HG03196 (cell line): ENCODE measurements at regions not wholly inside any gene's neighbourhood (a gene's known extent, or its start where the extent isn't known, plus 50 kb on each side); places are given as distances from the start of the nearest gene placed in this dataset.
"Not testable (repeated sequence)": the region's sequence is repeated elsewhere in the genome, so short reads cannot be mapped to it uniquely, and the experiment has no call there.

Experiments
- ATAC-seq: cut with Tn5 transposase; IDR thresholded peaks from one replicate; pipeline ENCODE4 v1.9.1; 2021; ENCODE audit not compliant: unreplicated experiment

GRCh38 chr17:71548540-71549190 lies 572.2 kb upstream of the SOX9 start:
- no peak for ATAC-seq

DNA sequence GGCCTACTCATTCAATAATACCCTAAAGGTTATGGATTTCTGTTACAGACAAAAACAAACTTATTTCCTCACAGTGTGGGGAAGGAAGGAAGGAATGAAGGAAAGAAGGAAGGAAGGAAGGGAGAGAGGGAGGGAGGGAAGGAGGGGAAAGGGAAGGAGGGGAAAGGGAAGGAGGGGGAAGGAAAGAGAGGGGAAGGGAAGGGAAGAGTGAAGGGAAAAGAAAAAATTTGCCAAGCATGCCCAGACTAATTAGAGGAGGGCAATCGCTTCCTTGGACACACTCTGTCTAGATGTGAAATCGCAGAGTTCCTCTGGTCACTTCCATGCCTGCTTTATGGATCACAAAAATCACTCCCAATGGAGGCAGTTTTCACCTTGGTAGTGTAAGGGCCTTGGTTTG lies 570.1 kb upstream of the SOX9 start:
- no peak for ATAC-seq

DNA sequence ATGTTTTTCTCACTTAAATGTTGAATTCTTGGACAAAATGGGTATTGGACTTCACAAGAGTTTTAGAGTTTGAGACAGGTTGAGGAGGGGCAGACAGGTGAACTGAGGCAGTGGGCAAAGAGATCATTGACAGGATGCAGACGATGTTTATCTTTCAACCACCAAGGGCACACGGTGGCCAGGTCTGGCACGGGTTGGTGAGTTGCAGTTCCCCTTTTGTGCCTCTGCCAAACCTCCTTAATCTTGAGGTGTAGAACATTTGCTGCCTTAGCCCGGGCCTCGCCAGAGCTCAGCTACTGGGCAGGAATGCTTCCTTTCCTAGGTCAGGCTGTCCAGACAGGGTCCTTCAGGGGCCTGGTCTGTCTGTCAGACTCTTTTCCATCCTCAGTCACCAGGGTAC lies 567.4 kb upstream of the SOX9 start:
- no peak for ATAC-seq

- ATAC-seq = no peak
Observed at GRCh38 chr17:71558901-71559300, 561.9 kb upstream of the SOX9 start.

GRCh38 chr17:71572343-71572742 lies 548.5 kb upstream of the SOX9 start:
- ATAC-seq = no peak

DNA sequence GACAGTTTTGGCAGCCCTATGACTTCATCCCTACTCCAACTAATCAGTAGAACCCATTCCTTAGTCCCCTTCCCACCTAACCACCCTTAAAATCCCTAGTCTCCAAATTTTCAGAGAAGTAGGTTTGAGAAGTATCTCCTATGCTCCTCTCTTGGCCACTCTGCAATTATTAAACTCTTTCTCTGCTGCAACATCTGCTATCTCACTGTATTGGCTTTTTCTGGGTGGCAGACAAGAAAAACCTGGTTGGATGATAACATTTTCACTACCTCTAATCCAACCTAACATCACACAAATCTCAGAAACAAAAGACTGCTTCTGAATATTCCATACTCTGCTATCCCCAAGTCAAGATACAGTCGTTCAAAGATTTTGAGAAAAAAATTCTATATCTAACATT lies 542.4 kb upstream of the SOX9 start:
- ATAC-seq = no peak

DNA sequence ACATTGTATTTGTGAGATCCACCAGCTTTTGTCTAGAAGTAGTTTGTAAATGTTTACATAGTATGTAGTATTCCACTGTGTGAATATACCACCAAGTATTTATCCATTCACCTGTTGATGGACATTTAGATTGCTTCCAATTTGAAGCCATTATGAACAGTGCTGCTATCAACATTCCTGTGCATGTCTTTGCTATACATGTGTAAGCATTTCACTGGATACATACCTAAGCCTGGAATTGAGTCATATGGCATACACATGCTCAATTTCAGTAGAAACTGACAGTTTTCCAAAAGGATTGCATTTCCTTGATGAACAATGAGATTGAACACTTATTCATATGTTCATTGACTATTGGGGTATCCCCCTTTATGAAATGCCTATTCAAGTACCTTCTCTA lies 540.6 kb upstream of the SOX9 start:
- ATAC-seq = no peak

GRCh38 chr17:71585540-71585939 lies 535.3 kb upstream of the SOX9 start:
- no peak for ATAC-seq

- ATAC-seq = no peak
Observed at GRCh38 chr17:71592431-71592830, 528.4 kb upstream of the SOX9 start.

GRCh38 chr17:71593078-71593477 lies 527.7 kb upstream of the SOX9 start:
- ATAC-seq = no peak

DNA sequence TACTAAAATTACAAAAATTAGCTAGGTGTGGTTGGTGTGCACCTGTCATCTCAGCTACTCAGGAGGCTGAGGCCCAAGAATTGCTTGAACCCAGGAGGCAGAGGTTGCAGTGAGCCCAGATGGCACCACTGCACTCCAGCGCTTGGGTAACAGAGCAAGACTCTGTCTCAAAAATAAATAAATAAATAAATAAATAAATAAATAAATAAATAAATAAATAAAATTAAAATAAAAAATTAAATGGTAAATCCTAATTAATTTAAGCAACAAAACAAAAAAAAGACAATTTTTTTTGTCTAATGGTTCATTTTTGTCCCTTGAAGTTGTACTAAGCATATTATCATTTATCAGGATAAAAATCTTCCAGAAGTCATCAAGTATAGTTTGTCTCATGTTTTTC lies 521.2 kb upstream of the SOX9 start:
- ATAC-seq = not testable (repeated sequence)

DNA sequence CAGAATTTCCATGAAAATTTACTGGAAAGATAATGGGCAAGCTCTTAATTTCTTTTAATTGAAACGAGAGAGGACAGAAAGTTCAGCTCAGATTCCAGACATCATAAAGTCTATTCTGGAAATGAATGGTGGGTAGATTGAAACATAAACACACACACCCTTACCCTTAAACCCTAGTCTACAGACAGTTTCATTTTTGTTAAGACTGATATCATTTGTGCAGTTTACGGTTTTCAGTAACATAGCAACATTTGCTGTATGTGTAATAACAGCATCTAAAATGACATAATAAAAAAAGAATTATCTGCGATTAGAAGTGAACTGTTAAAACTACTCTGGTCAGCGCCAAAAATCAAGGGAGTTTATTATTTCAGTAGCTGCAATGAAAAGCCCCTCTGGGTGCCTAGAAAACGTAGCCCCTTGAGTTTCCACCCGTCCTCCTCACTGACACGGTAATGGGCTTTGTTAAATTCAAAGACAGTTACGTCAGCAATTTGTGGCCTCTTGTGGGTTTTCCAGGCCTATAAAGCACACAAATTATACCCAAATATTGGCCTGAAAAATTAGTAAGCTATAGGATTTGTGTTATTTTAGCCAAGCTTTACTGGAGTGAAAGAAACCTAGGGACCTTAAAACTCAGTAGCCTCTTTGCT lies 520.6 kb upstream of the SOX9 start:
- no peak for ATAC-seq

DNA sequence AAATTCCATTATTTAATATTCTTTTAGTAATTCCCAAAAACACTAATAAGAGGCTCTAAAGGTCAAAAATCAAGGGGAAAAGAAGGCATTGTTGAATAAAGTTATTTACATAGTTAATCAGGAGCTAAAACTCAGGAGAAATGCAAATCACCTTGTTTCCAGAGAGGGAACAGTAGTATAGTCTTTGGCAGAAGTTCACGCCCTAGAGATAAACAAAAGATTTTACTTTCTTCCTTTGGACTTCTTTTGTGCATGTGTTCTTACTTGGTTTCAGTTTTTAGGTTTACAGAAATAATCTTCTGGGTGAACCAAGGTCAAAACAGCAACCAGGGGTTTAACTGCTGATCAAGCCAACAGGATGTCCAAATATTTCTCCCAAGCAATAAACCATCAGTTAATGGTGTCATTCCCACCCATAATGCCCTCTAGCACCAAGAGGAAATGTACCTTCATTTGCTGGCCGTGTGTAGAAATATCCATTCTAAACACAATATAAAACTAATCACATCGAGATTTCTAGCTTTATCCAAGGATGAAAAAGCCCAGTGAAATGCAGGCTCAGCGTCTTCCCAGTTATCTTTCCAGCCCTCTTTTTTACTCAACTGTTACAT lies 518.8 kb upstream of the SOX9 start:
- ATAC-seq = no peak

DNA sequence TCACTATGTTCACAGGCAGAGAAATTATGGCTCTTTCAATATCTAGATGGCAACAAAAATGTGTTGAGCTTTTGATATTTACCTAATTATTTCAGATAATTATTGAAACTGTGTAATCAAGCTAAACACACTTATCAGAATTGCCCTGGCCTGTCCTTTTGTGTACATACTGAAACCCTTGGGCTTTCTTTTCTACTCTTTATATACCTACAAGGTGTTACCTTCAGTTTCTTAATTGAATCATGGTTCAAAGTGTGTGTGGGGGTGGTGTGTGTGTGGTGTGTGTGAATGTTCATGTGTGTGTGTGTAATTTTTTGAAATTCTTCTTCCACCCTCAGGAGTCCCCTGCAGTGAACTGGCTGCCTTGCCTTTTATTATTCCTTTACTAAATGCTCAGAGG lies 506.8 kb upstream of the SOX9 start:
- no peak for ATAC-seq

DNA sequence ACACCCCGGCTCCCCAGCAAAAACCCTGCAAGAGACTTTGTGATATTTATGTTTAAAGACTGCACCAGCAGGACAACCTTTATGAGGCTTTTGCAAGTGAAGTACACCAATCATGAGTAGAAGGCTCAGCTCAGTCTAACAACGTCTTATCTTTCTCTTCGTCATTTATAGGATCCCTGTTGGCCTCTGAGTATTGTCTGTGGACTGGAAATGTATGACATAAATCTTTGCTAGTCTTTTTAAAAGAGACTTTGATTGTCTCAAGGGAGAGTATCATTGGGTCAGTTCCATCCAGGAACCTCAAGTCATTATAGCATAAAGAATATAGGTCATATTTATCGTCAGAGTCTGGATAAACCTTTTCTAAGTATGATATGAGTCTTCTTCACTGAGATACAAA lies 505.0 kb upstream of the SOX9 start:
- no peak for ATAC-seq

- ATAC-seq = not testable (repeated sequence)
Observed at GRCh38 chr17:71617767-71618166, 503.1 kb upstream of the SOX9 start.

DNA sequence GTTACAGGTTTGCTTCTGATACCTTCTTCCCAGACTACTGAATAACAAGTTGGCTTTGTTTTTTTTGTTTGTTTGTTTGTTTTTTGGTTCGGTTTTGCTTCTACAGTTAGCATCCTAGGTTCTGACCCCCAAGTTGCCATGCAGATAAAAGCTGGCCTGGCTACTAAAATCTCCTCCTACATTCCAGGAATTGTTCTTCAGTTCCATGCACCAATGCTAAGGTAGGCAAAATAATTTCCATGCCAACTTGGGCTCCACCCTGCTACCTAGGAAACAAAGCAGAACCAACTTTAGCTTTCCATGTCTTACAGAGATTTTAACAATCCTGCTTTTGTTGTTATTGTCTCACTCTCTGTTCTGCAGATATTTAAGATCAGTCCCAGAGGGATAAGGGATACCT lies 495.5 kb upstream of the SOX9 start:
- no peak for ATAC-seq

DNA sequence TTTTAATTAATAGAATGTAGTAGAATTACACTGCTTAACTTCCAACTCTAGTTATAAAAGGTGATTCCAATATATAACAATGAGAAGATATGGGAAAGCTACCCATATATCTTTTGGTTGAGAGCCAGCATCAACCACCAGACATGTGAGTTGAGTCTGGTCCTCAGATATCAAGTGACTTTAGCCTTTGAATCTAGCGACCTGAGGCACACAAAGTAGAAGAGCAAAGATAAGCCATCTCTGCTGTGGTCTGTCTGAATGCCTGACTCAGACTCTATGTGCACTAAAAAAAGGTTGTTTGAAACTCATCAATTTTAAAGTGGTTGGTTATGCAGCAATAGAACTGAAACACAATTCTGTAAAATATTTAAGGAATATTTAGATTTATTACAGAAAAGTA lies 492.5 kb upstream of the SOX9 start:
- no peak for ATAC-seq

DNA sequence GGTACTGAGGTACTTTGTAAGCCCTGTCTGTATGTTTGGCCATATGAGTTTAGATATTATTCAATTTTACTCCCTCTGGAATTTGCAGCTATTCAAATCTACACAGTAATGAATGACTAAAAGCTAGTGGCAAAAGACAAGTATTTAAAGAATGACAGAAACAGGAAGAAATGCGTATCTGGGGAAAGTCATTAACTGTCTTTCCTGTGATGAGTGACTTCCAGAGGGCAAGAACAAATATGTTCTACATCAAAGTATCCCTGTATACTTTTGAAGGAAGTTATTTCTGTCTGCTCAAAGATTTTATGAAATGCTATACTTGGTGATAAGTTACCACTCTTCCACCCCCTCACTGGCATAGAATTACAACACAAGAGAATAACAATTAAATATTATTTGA lies 489.3 kb upstream of the SOX9 start:
- no peak for ATAC-seq

- no peak for ATAC-seq
Observed at GRCh38 chr17:71632328-71632727, 488.5 kb upstream of the SOX9 start.

DNA sequence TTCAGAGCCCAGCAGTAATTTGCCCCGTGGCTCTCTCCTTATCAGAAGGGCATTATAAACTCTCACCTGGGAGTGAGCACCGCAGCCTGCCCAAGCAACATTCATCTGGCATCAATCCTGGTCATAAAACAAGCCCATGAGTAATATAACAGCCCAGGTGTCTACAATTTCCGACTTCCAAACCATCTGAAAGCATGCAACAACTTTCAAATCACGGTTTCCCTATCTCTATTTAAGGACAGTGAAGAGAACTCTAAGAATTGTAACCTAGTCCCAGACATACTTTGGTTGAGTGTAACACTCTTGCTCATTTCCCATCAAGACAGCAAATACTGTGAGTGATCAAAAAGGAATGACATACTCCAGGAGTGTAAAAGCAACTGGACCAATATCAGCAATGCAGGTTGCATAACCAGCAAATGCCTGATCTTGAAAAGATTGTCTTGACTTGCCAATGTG lies 487.4 kb upstream of the SOX9 start:
- no peak for ATAC-seq

- no peak for ATAC-seq
Observed at GRCh38 chr17:71634376-71634775, 486.4 kb upstream of the SOX9 start.

DNA sequence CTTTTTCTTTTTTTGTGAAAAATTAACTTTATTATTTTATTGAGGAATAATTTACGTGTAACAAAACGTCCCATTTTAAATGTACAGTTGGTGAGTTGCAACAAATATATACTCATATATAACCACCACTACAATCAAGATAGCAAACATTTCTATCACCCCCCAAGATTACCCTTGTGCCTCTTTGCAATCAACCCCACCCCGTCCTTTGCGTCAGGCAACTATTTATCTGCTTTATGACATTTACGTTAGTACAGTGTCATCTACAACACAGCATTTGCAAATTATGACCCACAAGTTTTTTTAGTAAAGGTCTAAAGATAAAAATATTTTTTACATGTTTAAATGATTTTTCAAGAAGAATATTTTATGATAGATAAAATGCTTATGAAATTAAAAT lies 485.6 kb upstream of the SOX9 start:
- no peak for ATAC-seq
